CD1c-positive myeloid dendritic cell (primary cell): ENCODE measurements at regions not wholly inside any gene's neighbourhood (a gene's known extent, or its start where the extent isn't known, plus 50 kb on each side); places are given as distances from the start of the nearest gene placed in this dataset.
"Not testable (repeated sequence)": the region's sequence is repeated elsewhere in the genome, so short reads cannot be mapped to it uniquely, and the experiment has no call there.

Experiments used
- DNase-seq: peaks from one replicate; pipeline ENCODE4 v3.0.0-alpha.2; 2016; ENCODE audit errors: extremely low spot score

GRCh38 chrX:115840729-115841409, 279.9 kb downstream of the PLS3 start:
- DNase-seq: not testable (repeated sequence)

- DNase-seq: not testable (repeated sequence)
Measured at GRCh38 chrX:115850986-115851385, 290.0 kb downstream of the PLS3 start.

- DNase-seq: not testable (repeated sequence)
Measured at GRCh38 chrX:115853260-115853659, 292.3 kb downstream of the PLS3 start.

- DNase-seq: not testable (repeated sequence)
Measured at GRCh38 chrX:115881170-115881569, 289.4 kb upstream of the AGTR2 start.

- DNase-seq: not testable (repeated sequence)
Measured at GRCh38 chrX:115884121-115884520, 286.4 kb upstream of the AGTR2 start.

- not testable (repeated sequence) for DNase-seq
Measured at GRCh38 chrX:115888041-115888440, 282.5 kb upstream of the AGTR2 start.

GRCh38 chrX:115888519-115888918, 282.0 kb upstream of the AGTR2 start:
- not testable (repeated sequence) for DNase-seq

GRCh38 chrX:115889121-115889890, 281.2 kb upstream of the AGTR2 start:
- no peak for DNase-seq

GRCh38 chrX:115892056-115892708, 278.4 kb upstream of the AGTR2 start:
- DNase-seq: no peak

- DNase-seq: no peak
Measured at GRCh38 chrX:115892787-115893671, 277.5 kb upstream of the AGTR2 start.

- DNase-seq: no peak
Measured at GRCh38 chrX:115894087-115894486, 276.5 kb upstream of the AGTR2 start.

GRCh38 chrX:115895678-115896329, 274.7 kb upstream of the AGTR2 start:
- no peak for DNase-seq

GRCh38 chrX:115896362-115896761, 274.2 kb upstream of the AGTR2 start:
- no peak for DNase-seq

GRCh38 chrX:115897956-115898355, 272.6 kb upstream of the AGTR2 start:
- DNase-seq: no peak

- DNase-seq: peak; percentile 9
Measured at GRCh38 chrX:115898382-115899001, 272.1 kb upstream of the AGTR2 start.

- no peak for DNase-seq
Measured at GRCh38 chrX:115900425-115900824, 270.1 kb upstream of the AGTR2 start.

GRCh38 chrX:115901241-115901640, 269.3 kb upstream of the AGTR2 start:
- no peak for DNase-seq

GRCh38 chrX:115902995-115903394, 267.5 kb upstream of the AGTR2 start:
- no peak for DNase-seq

- DNase-seq: no peak
Measured at GRCh38 chrX:115906276-115906675, 264.3 kb upstream of the AGTR2 start.

- DNase-seq: no peak
Measured at GRCh38 chrX:115906881-115907280, 263.7 kb upstream of the AGTR2 start.

- DNase-seq: no peak
Measured at GRCh38 chrX:115909017-115909416, 261.5 kb upstream of the AGTR2 start.
